ENCODE measurements at regions not wholly inside any gene's neighbourhood (a gene's known extent, or its start where the extent isn't known, plus 50 kb on each side); places are given as distances from the start of the nearest gene placed in this dataset.
"Not testable (repeated sequence)": the region's sequence is repeated elsewhere in the genome, so short reads cannot be mapped to it uniquely, and the experiment has no call there.

DNA sequence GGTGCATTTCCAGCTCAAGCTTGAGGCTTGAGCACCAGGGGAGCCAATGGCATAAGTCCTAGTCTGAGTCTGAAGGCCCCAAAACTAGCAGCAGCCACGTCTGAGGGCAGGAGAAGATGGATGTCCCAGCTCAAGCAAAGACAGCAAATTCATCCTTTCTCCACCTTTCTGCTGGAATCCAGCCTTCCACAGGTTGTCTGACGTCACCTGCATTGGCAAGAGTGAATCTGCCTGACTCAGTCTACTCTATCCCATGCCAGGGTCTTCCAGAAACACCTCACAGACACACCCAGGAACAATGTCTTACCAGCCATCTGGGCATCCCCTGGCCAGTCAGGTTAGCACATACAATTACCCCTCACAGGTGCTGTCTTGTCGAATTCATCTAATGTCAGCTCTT is 76.2 kb upstream of the SOX11 start:
- no peak for DNase-seq (ENCODE audit: low read depth)

DNA sequence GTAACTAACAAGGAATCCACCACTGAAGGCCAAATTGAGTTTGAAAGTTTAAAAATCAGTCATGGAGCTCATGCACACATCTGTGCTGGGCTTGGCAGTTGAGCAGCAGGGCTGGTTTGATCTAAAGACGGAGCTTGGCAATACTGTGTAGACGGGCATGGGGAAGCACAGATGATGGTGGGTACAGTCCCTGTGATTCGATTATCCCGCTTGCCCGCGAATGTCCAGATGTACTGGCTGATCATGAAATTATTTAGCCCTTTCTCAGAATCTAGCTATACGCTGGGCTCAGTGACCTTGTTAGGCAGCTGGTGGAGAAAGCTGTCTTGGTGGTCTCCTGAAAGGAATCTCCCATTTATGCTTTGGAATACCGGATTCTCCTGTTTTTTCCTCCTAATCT is 74.8 kb upstream of the SOX11 start:
- DNase-seq (ENCODE audit: low read depth), result no peak

DNA sequence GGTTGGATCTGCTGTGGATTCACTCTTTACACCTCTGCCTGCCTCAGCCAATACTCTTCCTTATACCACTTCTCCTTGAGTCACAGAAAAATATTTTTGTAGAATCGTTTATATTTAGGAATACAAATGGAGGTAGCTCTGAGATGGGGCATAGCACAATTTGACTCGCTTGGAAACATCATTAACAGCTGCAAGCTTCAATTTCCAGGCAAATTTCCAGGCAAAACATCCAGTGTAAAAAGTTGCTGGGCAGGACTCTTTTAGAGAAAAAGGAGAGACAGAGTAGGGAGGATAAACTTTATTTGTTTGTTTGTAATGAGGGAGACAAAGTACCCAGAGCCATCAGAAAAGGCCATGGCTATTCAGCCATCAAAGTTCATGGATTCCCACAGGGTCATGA is 74.4 kb upstream of the SOX11 start:
- DNase-seq (ENCODE audit: low read depth), result no peak

- DNase-seq (ENCODE audit: low read depth), result no peak
These were observed 73.9 kb upstream of the SOX11 start for GRCh38 chr2:5618271-5618670.

GRCh38 chr2:5625556-5626065 is 66.6 kb upstream of the SOX11 start:
- DNase-seq (ENCODE audit: low read depth), result not testable (repeated sequence)

- not testable (repeated sequence) for DNase-seq (ENCODE audit: low read depth)
These were observed 63.7 kb upstream of the SOX11 start for GRCh38 chr2:5628484-5628883.

DNA sequence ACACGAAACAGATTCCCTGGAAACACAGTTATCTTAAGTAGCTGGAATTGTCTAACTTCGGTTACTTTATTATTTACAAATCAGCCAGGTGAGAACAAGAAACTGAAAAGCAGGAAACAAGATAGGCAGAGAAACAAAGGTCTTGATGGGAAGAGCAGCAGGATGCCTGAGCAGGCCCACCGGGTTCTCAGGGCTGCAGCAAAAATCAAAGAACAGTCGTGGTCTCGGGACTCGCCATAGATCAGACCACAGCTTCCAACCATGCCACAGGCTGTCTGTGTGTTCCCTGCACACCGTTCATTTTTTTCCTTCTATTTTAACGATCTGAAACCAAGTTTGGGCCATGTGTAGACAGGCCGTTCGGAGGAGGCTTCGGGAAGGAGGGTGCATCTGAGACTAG is 62.7 kb upstream of the SOX11 start:
- not testable (repeated sequence) for DNase-seq (ENCODE audit: low read depth)

GRCh38 chr2:5637051-5637450 is 55.1 kb upstream of the SOX11 start:
- DNase-seq (ENCODE audit: low read depth), result not testable (repeated sequence)
